WERI-Rb-1 (cell line): ENCODE measurements at regions not wholly inside any gene's neighbourhood (a gene's known extent, or its start where the extent isn't known, plus 50 kb on each side); places are given as distances from the start of the nearest gene placed in this dataset.

ENCODE experiments used
- DNase-seq: peaks from one replicate; pipeline ENCODE4 v3.0.0-alpha.2; 2020
- H3K27ac ChIP-seq: fragments of 250-450 bp; sonication (Bioruptor Pico); 2 replicates; pipeline ENCODE4 v1.5.1; 2020; ENCODE audit warnings: mild to moderate bottlenecking, moderate library complexity
- H3K27me3 ChIP-seq: fragments of 250-450 bp; sonication (Bioruptor Pico); 2 replicates; pipeline ENCODE4 v1.5.1; 2021; ENCODE audit warnings: mild to moderate bottlenecking, low read depth, moderate library complexity; ENCODE audit not compliant: insufficient read depth, severe bottlenecking
- H3K36me3 ChIP-seq: fragments of 250-450 bp; sonication (Bioruptor Pico); 2 replicates; pipeline ENCODE4 v1.5.1; 2020; ENCODE audit warnings: mild to moderate bottlenecking, moderate library complexity
- H3K4me3 ChIP-seq: 2 replicates; pipeline ENCODE4 v1.5.1; 2011; ENCODE audit warnings: low read depth, mild to moderate bottlenecking, control low read depth, low read length
- H3K9me3 ChIP-seq: fragments of 250-450 bp; sonication (Bioruptor Pico); 2 replicates; pipeline ENCODE4 v1.5.1; 2021; ENCODE audit warnings: mild to moderate bottlenecking, moderate library complexity; ENCODE audit not compliant: severe bottlenecking
- CTCF ChIP-seq: IDR thresholded peaks from 2 replicates; pipeline ENCODE4 v1.5.1; 2011; ENCODE audit warnings: low read depth, mild to moderate bottlenecking, control low read depth, inconsistent platforms, low read length

GRCh38 chr1:181909010-181909409 lies 152.5 kb downstream of the ZNF648 start:
- TF ChIP-seq CTCF: no peak
- H3K9me3 ChIP-seq: no peaks in the 10 kb centered on the region
- H3K27me3 ChIP-seq: peaks cover 3% of the 10 kb centered on the region
- no peaks in the 10 kb centered on the region for H3K36me3 ChIP-seq
- no peak overlapping the region for H3K27ac ChIP-seq
- no peak overlapping the region for H3K4me3 ChIP-seq
- no peak for DNase-seq

DNA sequence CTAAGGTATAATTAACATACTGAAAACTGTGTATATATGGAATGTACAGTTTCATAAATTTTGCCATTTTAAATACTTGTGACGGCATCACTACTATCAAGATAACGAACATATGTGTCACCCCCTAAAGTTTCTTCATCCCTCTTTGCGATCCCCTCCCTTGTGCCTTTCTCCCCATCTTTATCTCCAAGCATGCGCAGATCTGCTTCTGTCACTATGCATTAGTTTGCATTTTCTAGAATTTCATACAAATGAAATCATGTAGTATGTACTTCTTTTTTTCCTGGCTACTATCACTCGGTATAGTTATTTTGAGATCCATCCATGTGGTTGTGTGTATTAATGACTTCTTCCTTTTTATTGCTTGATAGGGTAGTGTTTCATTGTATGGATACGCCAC lies 154.9 kb downstream of the ZNF648 start:
- Histone ChIP-seq H3K36me3 (no peaks in the 10 kb centered on the region), H3K9me3 (no peaks in the 10 kb centered on the region), H3K27ac (no peak overlapping the region), H3K4me3 (no peak overlapping the region), H3K27me3 (peaks cover 6% of the 10 kb centered on the region)
- DNase-seq: no peak
- no peak for TF ChIP-seq CTCF

DNA sequence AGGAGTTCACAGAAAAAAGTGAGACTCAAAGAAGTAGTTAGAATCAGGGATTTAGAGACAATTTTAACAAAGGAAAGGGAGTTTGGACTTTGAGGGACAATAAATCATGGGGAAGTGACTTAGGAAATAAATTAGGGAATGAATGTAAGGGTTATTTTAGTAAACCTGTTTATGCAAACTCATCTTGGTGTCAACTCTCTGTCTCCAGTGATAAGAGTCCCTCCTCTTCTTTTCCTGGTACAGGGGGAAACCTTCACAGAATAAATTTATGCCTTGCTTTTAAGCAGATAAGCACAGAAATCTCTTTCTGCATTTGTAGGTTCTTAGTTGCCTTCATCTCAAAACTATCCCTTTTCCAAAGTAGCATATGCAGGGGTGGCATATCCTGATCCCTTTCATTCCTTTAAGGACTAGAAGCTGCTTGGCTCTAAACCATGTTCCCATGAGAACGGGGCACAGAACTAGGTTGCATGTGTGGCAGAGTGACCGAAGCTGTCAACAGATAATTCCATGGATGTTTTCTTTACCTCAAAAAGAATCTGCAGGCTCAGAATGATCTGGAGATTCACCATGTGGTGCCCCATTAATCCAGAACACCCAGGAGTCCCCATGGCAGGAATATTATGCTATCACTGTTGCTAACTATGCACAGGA lies 155.4 kb downstream of the ZNF648 start:
- H3K9me3 ChIP-seq: no peaks in the 10 kb centered on the region
- peaks cover 6% of the 10 kb centered on the region for H3K27me3 ChIP-seq
- no peaks in the 10 kb centered on the region for H3K36me3 ChIP-seq
- no peak overlapping the region for H3K4me3 ChIP-seq
- TF ChIP-seq CTCF: no peak
- H3K27ac ChIP-seq: no peak overlapping the region
- no peak for DNase-seq

DNA sequence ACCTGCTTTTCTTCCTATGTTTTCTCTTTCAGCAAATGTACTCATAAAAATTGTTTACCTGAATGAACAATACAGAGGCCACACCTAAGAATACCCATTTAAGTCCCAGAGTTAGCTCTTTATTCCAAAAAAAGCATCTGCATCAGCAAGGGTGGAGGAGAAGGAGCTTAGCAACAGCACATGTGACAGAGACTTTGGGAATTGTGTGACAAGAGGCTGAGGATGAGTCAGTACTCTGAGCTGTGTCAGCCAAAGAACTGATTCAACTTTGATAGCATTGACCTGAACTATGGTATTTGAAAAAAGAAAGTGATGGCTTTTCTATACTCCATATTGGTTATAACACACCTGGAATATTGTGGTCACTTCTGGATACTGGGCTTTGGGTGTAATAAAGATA lies 162.7 kb downstream of the ZNF648 start:
- DNase-seq: no peak
- H3K27ac ChIP-seq: no peak overlapping the region
- no peak for TF ChIP-seq CTCF

GRCh38 chr1:181896824-181897223 lies 164.7 kb downstream of the ZNF648 start:
- Histone ChIP-seq H3K27ac (no peak overlapping the region), H3K4me3 (no peak overlapping the region), H3K36me3 (no peaks in the 10 kb centered on the region), H3K9me3 (no peaks in the 10 kb centered on the region), H3K27me3 (no peaks in the 10 kb centered on the region)
- no peak for TF ChIP-seq CTCF
- no peak for DNase-seq

More for the DNA sequence above, 162.7 kb downstream of the ZNF648 start:
- peaks cover 3% of the 10 kb centered on the region for H3K27me3 ChIP-seq
- H3K4me3 ChIP-seq: no peak overlapping the region
- no peaks in the 10 kb centered on the region for H3K36me3 ChIP-seq
- no peaks in the 10 kb centered on the region for H3K9me3 ChIP-seq

- Histone ChIP-seq H3K27ac (no peak overlapping the region), H3K36me3 (no peaks in the 10 kb centered on the region), H3K9me3 (no peaks in the 10 kb centered on the region), H3K4me3 (no peak overlapping the region), H3K27me3 (no peaks in the 10 kb centered on the region)
- no peak for TF ChIP-seq CTCF
- DNase-seq: no peak
Measured at GRCh38 chr1:181894439-181894859, 167.1 kb downstream of the ZNF648 start.
